Sigmoid colon (tissue), 6 donors: ENCODE measurements at regions not wholly inside any gene's neighbourhood (a gene's known extent, or its start where the extent isn't known, plus 50 kb on each side); places are given as distances from the start of the nearest gene placed in this dataset.
A peak's percentile ranks its signal among the peaks of the same experiment; 100 is the strongest.

Experiments
- DNase-seq: peaks from one replicate; pipeline ENCODE4 v3.0.0-alpha.2; 2019
- H3K27ac ChIP-seq, 4 donors: fragments of 200-600 bp; sonication (generic); one replicate each; pipeline ENCODE4 v1.5.1; 2016 to 2019; ENCODE audit warnings: mild to moderate bottlenecking in 1 of 4
- H3K27me3 ChIP-seq, 3 donors: fragments of 200-600 bp; sonication (generic); one replicate each; pipeline ENCODE4 v1.5.1; 2019; ENCODE audit warnings: mild to moderate bottlenecking in 1 of 3
- H3K36me3 ChIP-seq, 4 donors: fragments of 200-600 bp; sonication (generic); one replicate each; pipeline ENCODE4 v1.5.1; 2016 to 2019
- H3K4me1 ChIP-seq, 4 donors: fragments of 200-600 bp; sonication (generic); one replicate each; pipeline ENCODE4 v1.5.1; 2017 to 2019
- H3K4me3 ChIP-seq, 4 donors: fragments of 200-600 bp; sonication (generic); one replicate each; pipeline ENCODE4 v1.5.1; 2017 to 2019; ENCODE audit warnings: mild to moderate bottlenecking in 2 of 4, moderate library complexity in 1 of 4
- H3K9me3 ChIP-seq, 4 donors: fragments of 200-600 bp in 3 of 4; sonication (generic) in 3 of 4; one replicate each; pipeline versions ENCODE4 v1.5.1 to v1.6.1; 2013 to 2019
- EP300 ChIP-seq, 4 donors: sonication (generic); formaldehyde crosslinking; IDR thresholded peaks; one replicate each; pipeline ENCODE4 v1.6.1; 2017; ENCODE audit warnings: antibody characterized with exemption in 4 of 4
- POLR2A ChIP-seq, 2 donors: fragments of 450-650 bp; IDR thresholded peaks; one replicate each; pipeline ENCODE4 v1.6.1; 2016; ENCODE audit warnings: antibody characterized with exemption in 2 of 2, mild to moderate bottlenecking in 2 of 2, moderate library complexity in 2 of 2
- POLR2AphosphoS5 ChIP-seq, 4 donors: sonication (generic); formaldehyde crosslinking; IDR thresholded peaks; one replicate each; pipeline ENCODE4 v1.6.1; 2017; ENCODE audit warnings: antibody characterized with exemption in 4 of 4
- WGBS, 2 donors: extraction: QIAGEN DNeasy Blood & Tissue Kit; methylation state at CpG; one replicate each; pipeline ENCODE4 v1.1.7; 2013; 5-methylcytosine and 5-hydroxymethylcytosine counted together
- intact Hi-C: fragments of 100-400 bp; cut with DNase I; formaldehyde crosslinking; loops from one replicate; pipeline ENCODE4 v1.15.1; 2023
- TF ChIP-seq, protein P1 (sequence below), 4 experiments: fragments of 450-650 bp in 3 of 4; fragments of 200-600 bp in 1 of 4; IDR thresholded peaks; one replicate each; pipeline ENCODE4 v1.5.1; 2016 to 2019; ENCODE audit warnings: antibody characterized with exemption in 4 of 4, mild to moderate bottlenecking in 3 of 4, moderate library complexity in 2 of 4
- donor health status: healthy with polysubstance abuse.
- donor health status: healthy.

DNA sequence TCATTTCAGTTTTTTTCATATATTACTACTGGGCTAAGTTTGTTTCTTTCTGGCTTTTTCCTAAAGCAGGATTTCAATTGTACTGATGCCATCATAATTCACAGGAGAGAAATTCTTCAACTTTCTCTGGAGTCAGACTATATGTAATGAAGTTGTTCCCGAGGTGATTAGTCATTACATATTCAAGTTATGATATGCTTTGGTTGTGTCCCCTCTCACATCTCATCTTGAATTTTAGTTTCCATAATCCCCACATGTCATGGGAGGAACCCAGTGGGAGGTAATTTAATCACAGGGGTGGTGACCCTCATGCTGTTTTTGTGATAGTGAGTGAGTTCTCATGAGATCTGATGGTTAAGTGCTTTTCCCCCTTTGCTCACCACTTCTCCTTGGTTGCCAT is 227.5 kb upstream of the LRIG3 start:
- Histone ChIP-seq H3K4me1 (no peaks in the 10 kb centered on the region), H3K27ac (no peak overlapping the region), H3K27me3 (no peaks in the 10 kb centered on the region), H3K9me3 (no peaks in the 10 kb centered on the region), H3K4me3 (no peak overlapping the region), H3K36me3 (no peaks in the 10 kb centered on the region)
- intact Hi-C loops = no loop called here
- DNase-seq = no peak
- 91 to 94% methylated on average over 1 of the region's 1 CpG for WGBS, 2 donors
- TF ChIP-seq POLR2A (IDR thresholded peaks at IDR 0.05) = no peak

DNA sequence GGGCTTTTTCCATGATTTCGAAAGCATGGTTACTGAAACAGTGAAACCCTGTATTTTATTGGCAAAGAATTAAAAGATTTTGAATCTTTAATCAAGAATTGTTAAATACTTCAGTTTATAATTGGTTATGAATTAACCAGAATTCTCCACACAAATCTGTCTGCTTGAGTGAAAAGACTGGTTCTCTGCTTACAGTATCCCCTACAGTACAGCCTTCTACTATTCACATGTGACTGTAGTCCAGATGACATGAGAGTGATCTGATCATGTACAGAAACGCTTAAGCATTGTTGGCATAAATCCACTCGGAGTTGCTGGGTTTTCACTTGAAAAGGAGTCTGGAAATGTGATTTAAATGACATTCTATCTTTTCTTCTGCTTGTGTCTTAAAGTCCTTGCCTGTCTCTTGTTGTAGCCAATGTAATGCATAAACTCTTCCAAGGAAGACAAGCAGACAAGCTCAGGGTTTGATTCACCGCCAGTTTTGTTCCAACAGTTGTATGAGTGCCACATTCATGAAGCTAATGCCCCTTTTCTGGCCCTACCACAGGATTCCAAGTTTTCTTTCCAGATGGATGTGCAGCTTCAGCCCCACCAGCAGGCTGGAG is 222.0 kb upstream of the LRIG3 start:
- no peak overlapping the region for H3K4me3 ChIP-seq
- H3K36me3 ChIP-seq = no peaks in the 10 kb centered on the region
- TF ChIP-seq EP300 (IDR thresholded peaks at IDR 0.05) (no peak), POLR2AphosphoS5 (IDR thresholded peaks at IDR 0.05) (no peak), POLR2A (IDR thresholded peaks at IDR 0.05) (no peak)
- TF ChIP-seq, protein P1, sequence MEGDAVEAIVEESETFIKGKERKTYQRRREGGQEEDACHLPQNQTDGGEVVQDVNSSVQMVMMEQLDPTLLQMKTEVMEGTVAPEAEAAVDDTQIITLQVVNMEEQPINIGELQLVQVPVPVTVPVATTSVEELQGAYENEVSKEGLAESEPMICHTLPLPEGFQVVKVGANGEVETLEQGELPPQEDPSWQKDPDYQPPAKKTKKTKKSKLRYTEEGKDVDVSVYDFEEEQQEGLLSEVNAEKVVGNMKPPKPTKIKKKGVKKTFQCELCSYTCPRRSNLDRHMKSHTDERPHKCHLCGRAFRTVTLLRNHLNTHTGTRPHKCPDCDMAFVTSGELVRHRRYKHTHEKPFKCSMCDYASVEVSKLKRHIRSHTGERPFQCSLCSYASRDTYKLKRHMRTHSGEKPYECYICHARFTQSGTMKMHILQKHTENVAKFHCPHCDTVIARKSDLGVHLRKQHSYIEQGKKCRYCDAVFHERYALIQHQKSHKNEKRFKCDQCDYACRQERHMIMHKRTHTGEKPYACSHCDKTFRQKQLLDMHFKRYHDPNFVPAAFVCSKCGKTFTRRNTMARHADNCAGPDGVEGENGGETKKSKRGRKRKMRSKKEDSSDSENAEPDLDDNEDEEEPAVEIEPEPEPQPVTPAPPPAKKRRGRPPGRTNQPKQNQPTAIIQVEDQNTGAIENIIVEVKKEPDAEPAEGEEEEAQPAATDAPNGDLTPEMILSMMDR (IDR thresholded peaks at IDR 0.05) = no peak
- H3K27me3 ChIP-seq = no peaks in the 10 kb centered on the region
- 72 to 81% methylated on average over 4 of the region's 4 CpGs for WGBS, 2 donors
- DNase-seq = no peak
- no peaks in the 10 kb centered on the region for H3K4me1 ChIP-seq
- intact Hi-C loops = no loop called here
- H3K27ac ChIP-seq = no peak overlapping the region
- H3K9me3 ChIP-seq = no peaks in the 10 kb centered on the region

DNA sequence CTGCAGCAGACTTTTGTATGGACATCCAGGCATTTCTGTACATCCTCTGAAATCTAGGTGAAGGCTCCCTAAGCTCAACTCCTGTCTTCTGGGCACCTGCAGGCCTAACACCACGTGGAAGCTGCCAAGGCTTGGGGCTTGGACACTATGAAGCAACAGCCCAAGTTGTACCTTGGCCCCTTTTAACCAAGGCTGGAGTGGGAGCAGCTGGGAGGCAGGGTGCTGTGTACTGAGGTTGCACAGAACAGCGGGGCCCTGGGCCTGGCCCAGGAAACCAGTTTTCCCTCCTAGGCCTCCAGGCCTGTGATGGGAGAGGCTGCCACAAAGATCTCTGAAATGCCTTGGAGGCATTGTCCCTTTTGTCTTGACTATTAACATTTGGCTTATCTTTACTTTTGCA is 214.4 kb upstream of the LRIG3 start:
- Histone ChIP-seq H3K27ac (no peak overlapping the region), H3K4me1 (peaks cover 0 to 7% (median 0%) of the 10 kb centered on the region in 4 donors), H3K9me3 (no peaks in the 10 kb centered on the region), H3K36me3 (no peaks in the 10 kb centered on the region), H3K4me3 (no peak overlapping the region), H3K27me3 (no peaks in the 10 kb centered on the region)
- 12 to 52% methylated on average over 2 of the region's 2 CpGs for WGBS, 2 donors
- DNase-seq = no peak
- TF ChIP-seq POLR2A (IDR thresholded peaks at IDR 0.05) = no peak
- TF ChIP-seq, protein P1 (IDR thresholded peaks at IDR 0.05) = no peak
- TF ChIP-seq EP300 (IDR thresholded peaks at IDR 0.05) = no peak
- TF ChIP-seq POLR2AphosphoS5 (IDR thresholded peaks at IDR 0.05) = no peak
- intact Hi-C loops = no loop called here

DNA sequence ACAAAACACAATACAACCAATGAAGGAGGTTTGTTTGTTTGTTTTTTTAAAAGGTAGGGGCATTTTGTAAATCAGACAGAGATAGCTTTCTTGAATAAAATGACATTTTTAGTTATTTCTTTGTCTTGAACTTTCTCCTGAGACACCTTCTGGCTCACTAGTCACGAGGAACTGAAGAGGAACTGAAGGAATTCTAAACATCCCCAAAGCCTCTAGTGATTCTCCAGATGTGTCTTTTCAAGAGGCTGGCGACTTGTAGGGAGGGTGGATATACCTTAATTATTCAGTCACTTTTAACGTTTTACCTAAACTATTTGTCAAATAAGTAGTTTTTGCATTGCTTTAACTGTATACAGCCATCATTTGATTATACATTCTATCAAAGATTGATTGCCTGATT is 211.2 kb upstream of the LRIG3 start:
- no peak for TF ChIP-seq EP300 (IDR thresholded peaks at IDR 0.05)
- no peak for TF ChIP-seq POLR2AphosphoS5 (IDR thresholded peaks at IDR 0.05)
- intact Hi-C loops = no loop called here
- H3K27me3 ChIP-seq = no peaks in the 10 kb centered on the region
- peaks cover 0 to 7% (median 0%) of the 10 kb centered on the region in 4 donors for H3K4me1 ChIP-seq
- H3K36me3 ChIP-seq = no peaks in the 10 kb centered on the region
- WGBS, 2 donors = 72 to 74% methylated on average over 3 of the region's 3 CpGs
- no peak overlapping the region for H3K4me3 ChIP-seq
- H3K9me3 ChIP-seq = no peaks in the 10 kb centered on the region
- no peak overlapping the region for H3K27ac ChIP-seq
- DNase-seq = no peak

DNA sequence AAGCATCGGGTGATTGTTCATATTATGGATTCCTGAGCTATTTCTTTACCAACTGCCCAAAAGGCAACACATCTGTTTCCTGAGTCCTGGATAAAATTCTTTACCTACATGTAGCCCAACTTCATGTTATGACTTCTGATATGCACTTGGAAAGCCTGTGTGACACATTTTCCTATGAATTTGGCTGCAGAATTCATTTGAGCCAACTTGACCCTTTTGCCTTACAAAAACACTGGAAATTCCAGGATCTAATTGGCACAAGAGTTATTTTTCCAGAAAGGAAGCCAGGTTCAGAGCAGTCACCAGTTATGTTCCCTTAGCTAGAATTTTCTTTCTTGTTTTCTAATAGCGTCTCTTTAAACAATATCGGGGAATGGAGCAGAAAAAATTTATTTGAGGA is 202.5 kb upstream of the LRIG3 start:
- no peak for DNase-seq

More for the DNA sequence above, 202.5 kb upstream of the LRIG3 start:
- Histone ChIP-seq H3K27me3 (no peaks in the 10 kb centered on the region), H3K4me3 (no peak overlapping the region), H3K36me3 (no peaks in the 10 kb centered on the region), H3K4me1 (no peaks in the 10 kb centered on the region), H3K9me3 (no peaks in the 10 kb centered on the region), H3K27ac (peak overlapping the region in 1 of 4 donors; percentile 16)
- TF ChIP-seq POLR2AphosphoS5 (IDR thresholded peaks at IDR 0.05) (peak in 1 of 4 donors; percentile 29), POLR2A (IDR thresholded peaks at IDR 0.05) (no peak), EP300 (IDR thresholded peaks at IDR 0.05) (no peak)
- TF ChIP-seq, protein P1 (IDR thresholded peaks at IDR 0.05) = no peak
- WGBS, 2 donors = 86 to 97% methylated on average over 3 of the region's 3 CpGs
- intact Hi-C loops = no loop called here
